GM12878 (cell line): ENCODE measurements at regions not wholly inside any gene's neighbourhood (a gene's known extent, or its start where the extent isn't known, plus 50 kb on each side); places are given as distances from the start of the nearest gene placed in this dataset.

Experiments
- ATAC-seq: fragments of 200-7000 bp; cut with Tn5 transposase; 3 replicates; pipeline ENCODE4 v1.9.1; 2020; ENCODE audit warnings: mild to moderate bottlenecking, moderate library complexity
- BruUV-seq: library from RNA; stranded (reverse); fragments of 400-500 nt; replicated peaks from 2 replicates; lab custom pipeline; 2021; lab: Mats Ljungman, UMichigan
- CTCF ChIA-PET: fragments of 300-600 bp; sonication (Branson Sonifier 250); formaldehyde crosslinking; extraction: SDS; loops from one replicate; lab custom pipeline; 2021; ENCODE audit warnings: inconsistent platforms; lab: Yijun Ruan, JAX
- POLR2A ChIA-PET: fragments of 350-600 bp; formaldehyde crosslinking; extraction: SDS; loops from one replicate; lab custom pipeline; 2021; ENCODE audit warnings: inconsistent platforms; lab: Charles Lee
- RAD21 ChIA-PET: fragments of 300-600 bp; sonication (Branson Sonifier 250); formaldehyde crosslinking; loops from one replicate; lab custom pipeline; 2023; ENCODE audit warnings: antibody characterized with exemption; ENCODE audit not compliant: unreplicated experiment; lab: Charles Lee
- SMC1A ChIA-PET: fragments of 300-600 bp; sonication (Branson Sonifier 250); formaldehyde crosslinking; loops from one replicate; lab custom pipeline; 2023; ENCODE audit not compliant: unreplicated experiment, uncharacterized antibody; lab: Charles Lee
- DNase-seq: peaks from one replicate; pipeline ENCODE4 v3.0.0-alpha.2; 2011; ENCODE audit warnings: low read depth, low spot score
- FAIRE-seq: peaks from 3 replicates; lab custom pipeline; 2011; peaks lifted over from hg19 to GRCh38; lab: Jason Lieb, UNC
- H2AFZ ChIP-seq: 2 replicates; pipeline ENCODE4 v1.6.0; 2011; ENCODE audit warnings: low read depth, low read length, control low read depth; ENCODE audit not compliant: control insufficient read depth
- H3K27ac ChIP-seq: 2 replicates; pipeline ENCODE4 v1.5.1; 2011; ENCODE audit warnings: control low read depth; ENCODE audit not compliant: control insufficient read depth, insufficient read depth
- H3K27me3 ChIP-seq, 2 experiments: replicated peaks in 1 of 2; 2 replicates each; pipeline versions ENCODE4 v1.6.0 to v1.6.1; 2011; ENCODE audit warnings: low read length in 1 of 2; ENCODE audit not compliant: control insufficient read depth in 2 of 2, insufficient read depth in 2 of 2
- H3K36me3 ChIP-seq, 2 experiments: 2 replicates each; pipeline ENCODE4 v1.5.1; 2011; ENCODE audit warnings: low read length in 1 of 2; ENCODE audit not compliant: control insufficient read depth in 2 of 2, insufficient read depth in 2 of 2
- H3K4me1 ChIP-seq: 2 replicates; pipeline ENCODE4 v1.6.1; 2011; ENCODE audit warnings: mild to moderate bottlenecking, low read length, moderate library complexity, mixed read lengths; ENCODE audit not compliant: control insufficient read depth, insufficient read depth
- H3K4me2 ChIP-seq: 2 replicates; pipeline ENCODE4 v1.6.0; 2011; ENCODE audit warnings: control low read depth; ENCODE audit not compliant: control insufficient read depth, insufficient read depth
- H3K4me3 ChIP-seq: fragments of 200-600 bp; sonication (generic); 2 replicates; pipeline ENCODE4 v1.5.1; 2016
- H3K79me2 ChIP-seq: 2 replicates; pipeline ENCODE4 v1.6.0; 2011; ENCODE audit warnings: low read length; ENCODE audit not compliant: control insufficient read depth, insufficient read depth
- H3K9ac ChIP-seq: 2 replicates; pipeline ENCODE4 v1.8.0; 2011; ENCODE audit warnings: low read length, control low read depth, mixed read lengths; ENCODE audit not compliant: control insufficient read depth, insufficient read depth
- H3K9me3 ChIP-seq: replicated peaks from 3 replicates; pipeline ENCODE4 v1.5.1; 2011; ENCODE audit warnings: mild to moderate bottlenecking, low read length; ENCODE audit not compliant: control insufficient read depth, insufficient read depth
- H4K20me1 ChIP-seq: 2 replicates; pipeline ENCODE4 v1.6.0; 2011; ENCODE audit not compliant: control insufficient read depth, insufficient read depth
- CBX3 ChIP-seq: fragments of 200-600 bp; sonication (generic); IDR thresholded peaks from 2 replicates; pipeline ENCODE4 v1.6.1; 2016; ENCODE audit warnings: low read depth, borderline replicate concordance
- EED ChIP-seq: sonication (generic); IDR thresholded peaks from 2 replicates; pipeline ENCODE4 v1.6.1; 2016; ENCODE audit warnings: antibody characterized with exemption, low read depth
- ETV6 ChIP-seq, 2 experiments: fragments of 450-650 bp in 1 of 2; IDR thresholded peaks in 1 of 2; conservative IDR thresholded peaks in 1 of 2; 2 replicates each; pipeline ENCODE4 v1.6.1; 2014; ENCODE audit warnings: antibody characterized with exemption in 1 of 2, borderline replicate concordance in 1 of 2, low read depth in 1 of 2, mild to moderate bottlenecking in 1 of 2, moderate library complexity in 1 of 2
- EZH2 ChIP-seq: IDR thresholded peaks from 2 replicates; pipeline ENCODE4 v1.6.1; 2012; ENCODE audit warnings: low read depth, mild to moderate bottlenecking, control low read depth, inconsistent platforms, low read length, borderline replicate concordance; ENCODE audit not compliant: control insufficient read depth
- FOS ChIP-seq: IDR thresholded peaks from 3 replicates; pipeline ENCODE4 v1.6.1; 2011; ENCODE audit warnings: borderline replicate concordance; ENCODE audit not compliant: insufficient read length; ENCODE audit errors: extremely low read depth
- GABPA ChIP-seq: IDR thresholded peaks from 2 replicates; pipeline ENCODE4 v1.6.1; 2014; ENCODE audit warnings: antibody characterized with exemption, low read depth, mild to moderate bottlenecking, inconsistent platforms
- JUND ChIP-seq: IDR thresholded peaks from 2 replicates; pipeline ENCODE4 v1.6.1; 2012; ENCODE audit warnings: low read depth, mild to moderate bottlenecking, low read length, improper control_type of control experiment, moderate library complexity
- NRF1 ChIP-seq: conservative IDR thresholded peaks from 2 replicates; pipeline ENCODE4 v1.6.1; 2011; ENCODE audit warnings: mild to moderate bottlenecking, low read depth, low read length, improper control_type of control experiment
- RAD21 ChIP-seq: IDR thresholded peaks from 2 replicates; pipeline ENCODE4 v1.6.1; 2011; ENCODE audit warnings: mild to moderate bottlenecking, low read depth, low read length, moderate library complexity; ENCODE audit not compliant: insufficient read depth
- RCOR1 ChIP-seq: conservative IDR thresholded peaks from 2 replicates; pipeline ENCODE4 v1.6.1; 2012; ENCODE audit warnings: low read depth, low read length, improper control_type of control experiment
- SIN3A ChIP-seq: IDR thresholded peaks from 2 replicates; pipeline ENCODE4 v1.6.1; 2012; ENCODE audit warnings: low read depth, low read length, improper control_type of control experiment
- SRF ChIP-seq, 2 experiments: IDR thresholded peaks; 2 replicates each; pipeline ENCODE4 v1.6.1; 2011; ENCODE audit warnings: low read depth in 2 of 2, low read length in 2 of 2, mild to moderate bottlenecking in 1 of 2, moderate library complexity in 1 of 2
- STAT3 ChIP-seq: IDR thresholded peaks from 2 replicates; pipeline ENCODE4 v1.6.1; 2011; ENCODE audit warnings: low read depth, low read length, improper control_type of control experiment
- SUPT20H ChIP-seq: IDR thresholded peaks from 2 replicates; pipeline ENCODE4 v1.6.1; 2011; ENCODE audit warnings: low read depth, mild to moderate bottlenecking, low read length, moderate library complexity, borderline replicate concordance; ENCODE audit not compliant: control insufficient read depth
- WGBS: methylation state at CpG from one replicate; pipeline ENCODE4 v1.1.6; 2016; ENCODE audit warnings: low lambda C conversion rate; ENCODE audit not compliant: insufficient replicate concordance, insufficient coverage; ENCODE audit errors: missing lambda C conversion rate; 5-methylcytosine and 5-hydroxymethylcytosine counted together
- in situ Hi-C: fragments of 300-500 bp; cut with MboI; formaldehyde crosslinking; loops from 9 replicates; pipeline ENCODE4 v1.14.3; 2018; ENCODE audit warnings: mixed read lengths
- intact Hi-C: fragments of 100-400 bp; cut with micrococcal nuclease; formaldehyde crosslinking; loops from one replicate; pipeline ENCODE4 v1.14.2; 2022; ENCODE audit not compliant: unreplicated experiment
- TF ChIP-seq, protein P1 (sequence below): fragments of 450-650 bp; formaldehyde crosslinking; IDR thresholded peaks from 2 replicates; pipeline ENCODE4 v1.5.0; 2022; ENCODE audit warnings: mild to moderate bottlenecking, missing genetic modification characterization

DNA sequence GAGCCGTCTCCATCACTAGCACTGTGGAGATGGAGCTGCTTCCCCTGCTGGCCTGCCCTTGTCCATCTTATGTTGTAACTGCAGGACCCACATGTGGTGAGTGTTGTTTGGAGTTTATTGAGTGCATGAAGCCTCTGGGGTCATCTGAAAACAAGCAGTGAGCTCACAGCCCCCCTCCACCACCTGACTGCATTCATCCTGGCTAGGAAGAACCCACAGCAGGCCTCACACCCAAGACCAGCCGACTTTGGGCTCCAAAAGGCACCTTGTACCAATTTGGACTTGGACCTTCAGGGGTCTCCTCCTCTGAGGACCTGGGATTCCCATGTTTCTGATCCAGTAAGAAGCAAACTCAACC, 116.1 kb downstream of the TWIST2 start:
- ChIA-PET RAD21 (no interaction called here), POLR2A (no interaction called here), CTCF (interaction anchor here (1.0 kb wide), 1 partner anchor 10 kb away, joined by 3 read pairs; no protein-coding TSS in a partner anchor), SMC1A (no interaction called here)
- no peak for ATAC-seq
- no peak overlapping the region for H2AFZ ChIP-seq
- intact Hi-C loops = no loop called here
- H3K27me3 ChIP-seq = 0 out of 4 replicates have a peak, but pooled peaks cover 0 to 2% of the 10 kb centered on the region in 2 experiments
- H3K9me3 ChIP-seq = no peaks in the 10 kb centered on the region
- no peaks in the 10 kb centered on the region for H3K36me3 ChIP-seq
- no peak overlapping the region for H3K27ac ChIP-seq
- no peak for FAIRE-seq
- no peaks in the 10 kb centered on the region for H3K79me2 ChIP-seq
- H3K4me3 ChIP-seq = no peak overlapping the region
- TF ChIP-seq NRF1 (no peak), JUND (no peak), STAT3 (no peak), ETV6 (conservative IDR thresholded peaks at IDR 0.05 in 1 of 2, IDR thresholded peaks at IDR 0.05 in 1 of 2; ENCODE audit: borderline replicate concordance in 1 of 2, low read depth in 1 of 2) (no peak), SUPT20H (no peak), FOS (no peak), EZH2 (no peak), RAD21 (no peak), SIN3A (no peak), RCOR1 (no peak), EED (no peak), GABPA (no peak), CBX3 (no peak), SRF (IDR thresholded peaks at IDR 0.05; ENCODE audit: low read depth in 2 of 2, low read length in 2 of 2) (no peak)
- TF ChIP-seq, protein P1, sequence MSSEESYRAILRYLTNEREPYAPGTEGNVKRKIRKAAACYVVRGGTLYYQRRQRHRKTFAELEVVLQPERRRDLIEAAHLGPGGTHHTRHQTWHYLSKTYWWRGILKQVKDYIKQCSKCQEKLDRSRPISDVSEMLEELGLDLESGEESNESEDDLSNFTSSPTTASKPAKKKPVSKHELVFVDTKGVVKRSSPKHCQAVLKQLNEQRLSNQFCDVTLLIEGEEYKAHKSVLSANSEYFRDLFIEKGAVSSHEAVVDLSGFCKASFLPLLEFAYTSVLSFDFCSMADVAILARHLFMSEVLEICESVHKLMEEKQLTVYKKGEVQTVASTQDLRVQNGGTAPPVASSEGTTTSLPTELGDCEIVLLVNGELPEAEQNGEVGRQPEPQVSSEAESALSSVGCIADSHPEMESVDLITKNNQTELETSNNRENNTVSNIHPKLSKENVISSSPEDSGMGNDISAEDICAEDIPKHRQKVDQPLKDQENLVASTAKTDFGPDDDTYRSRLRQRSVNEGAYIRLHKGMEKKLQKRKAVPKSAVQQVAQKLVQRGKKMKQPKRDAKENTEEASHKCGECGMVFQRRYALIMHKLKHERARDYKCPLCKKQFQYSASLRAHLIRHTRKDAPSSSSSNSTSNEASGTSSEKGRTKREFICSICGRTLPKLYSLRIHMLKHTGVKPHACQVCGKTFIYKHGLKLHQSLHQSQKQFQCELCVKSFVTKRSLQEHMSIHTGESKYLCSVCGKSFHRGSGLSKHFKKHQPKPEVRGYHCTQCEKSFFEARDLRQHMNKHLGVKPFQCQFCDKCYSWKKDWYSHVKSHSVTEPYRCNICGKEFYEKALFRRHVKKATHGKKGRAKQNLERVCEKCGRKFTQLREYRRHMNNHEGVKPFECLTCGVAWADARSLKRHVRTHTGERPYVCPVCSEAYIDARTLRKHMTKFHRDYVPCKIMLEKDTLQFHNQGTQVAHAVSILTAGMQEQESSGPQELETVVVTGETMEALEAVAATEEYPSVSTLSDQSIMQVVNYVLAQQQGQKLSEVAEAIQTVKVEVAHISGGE = no peak
- TF ChIP-seq, all 136 proteins: peak for 0
- no TSS peak for BruUV-seq
- no peak overlapping the region for H3K9ac ChIP-seq
- in situ Hi-C loops = no loop called here
- H3K4me2 ChIP-seq = no peak overlapping the region
- no peaks in the 10 kb centered on the region for H4K20me1 ChIP-seq
- 13% methylated on average over 2 of the region's 2 CpGs for WGBS
- no peak for DNase-seq
- no peaks in the 10 kb centered on the region for H3K4me1 ChIP-seq
